Upper lobe of left lung (tissue), 4 donors: ENCODE measurements at regions not wholly inside any gene's neighbourhood (a gene's known extent, or its start where the extent isn't known, plus 50 kb on each side); places are given as distances from the start of the nearest gene placed in this dataset.

Experiments used
- POLR2A ChIP-seq, 4 donors: fragments of 450-650 bp; IDR thresholded peaks; one replicate each; pipeline ENCODE4 v1.5.1; 2016 to 2017; ENCODE audit warnings: antibody characterized with exemption in 4 of 4, mild to moderate bottlenecking in 2 of 4
- TF ChIP-seq, protein P1 (sequence below), 6 experiments: fragments of 450-650 bp in 4 of 6; fragments of 200-600 bp in 2 of 6; sonication (generic) in 2 of 6; IDR thresholded peaks; one replicate each; pipeline ENCODE4 v1.5.1; 2016 to 2019; ENCODE audit warnings: antibody characterized with exemption in 6 of 6

DNA sequence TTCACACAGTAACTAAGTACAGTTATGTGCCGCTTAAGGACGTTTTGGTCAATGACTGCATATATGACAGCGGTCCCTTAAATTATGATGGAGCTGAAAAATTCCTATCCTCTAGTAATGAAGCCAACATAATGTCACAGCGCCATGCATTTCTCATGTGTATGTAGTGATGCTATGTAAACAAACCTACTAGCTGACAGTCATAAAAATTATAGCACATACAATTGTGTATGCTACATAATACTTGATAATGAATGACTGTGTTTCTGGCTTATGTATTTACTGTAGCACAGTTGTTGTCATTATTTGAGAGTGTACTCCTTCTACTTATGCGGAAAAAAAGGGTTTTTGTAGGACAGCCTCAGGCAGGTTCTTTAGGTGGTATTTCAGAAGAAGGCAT, 99.7 kb downstream of the DACT1 start:
- no peak for TF ChIP-seq POLR2A (IDR thresholded peaks at IDR 0.05)
- TF ChIP-seq, protein P1, sequence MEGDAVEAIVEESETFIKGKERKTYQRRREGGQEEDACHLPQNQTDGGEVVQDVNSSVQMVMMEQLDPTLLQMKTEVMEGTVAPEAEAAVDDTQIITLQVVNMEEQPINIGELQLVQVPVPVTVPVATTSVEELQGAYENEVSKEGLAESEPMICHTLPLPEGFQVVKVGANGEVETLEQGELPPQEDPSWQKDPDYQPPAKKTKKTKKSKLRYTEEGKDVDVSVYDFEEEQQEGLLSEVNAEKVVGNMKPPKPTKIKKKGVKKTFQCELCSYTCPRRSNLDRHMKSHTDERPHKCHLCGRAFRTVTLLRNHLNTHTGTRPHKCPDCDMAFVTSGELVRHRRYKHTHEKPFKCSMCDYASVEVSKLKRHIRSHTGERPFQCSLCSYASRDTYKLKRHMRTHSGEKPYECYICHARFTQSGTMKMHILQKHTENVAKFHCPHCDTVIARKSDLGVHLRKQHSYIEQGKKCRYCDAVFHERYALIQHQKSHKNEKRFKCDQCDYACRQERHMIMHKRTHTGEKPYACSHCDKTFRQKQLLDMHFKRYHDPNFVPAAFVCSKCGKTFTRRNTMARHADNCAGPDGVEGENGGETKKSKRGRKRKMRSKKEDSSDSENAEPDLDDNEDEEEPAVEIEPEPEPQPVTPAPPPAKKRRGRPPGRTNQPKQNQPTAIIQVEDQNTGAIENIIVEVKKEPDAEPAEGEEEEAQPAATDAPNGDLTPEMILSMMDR (IDR thresholded peaks at IDR 0.05), result no peak
